Suppressor macrophage treated with lipopolysaccharide for 4 hours (primary cell): ENCODE measurements at regions not wholly inside any gene's neighbourhood (a gene's known extent, or its start where the extent isn't known, plus 50 kb on each side); places are given as distances from the start of the nearest gene placed in this dataset.
A peak's percentile ranks its signal among the peaks of the same experiment; 100 is the strongest.
"Not testable (repeated sequence)": the region's sequence is repeated elsewhere in the genome, so short reads cannot be mapped to it uniquely, and the experiment has no call there.

ENCODE experiments used
- DNase-seq: peaks from one replicate; pipeline ENCODE4 v3.0.0-alpha.2; 2020

GRCh38 chr1:199561334-199561733 lies 466.2 kb upstream of the NR5A2 start:
- DNase-seq, result no peak

GRCh38 chr1:199573047-199573446 lies 454.5 kb upstream of the NR5A2 start:
- no peak for DNase-seq

- no peak for DNase-seq
These were observed 452.6 kb upstream of the NR5A2 start for GRCh38 chr1:199574950-199575349.

GRCh38 chr1:199580300-199580699 lies 447.2 kb upstream of the NR5A2 start:
- DNase-seq, result no peak

- peak; percentile 32 for DNase-seq
These were observed 442.1 kb upstream of the NR5A2 start for GRCh38 chr1:199585392-199585791.

- no peak for DNase-seq
These were observed 436.8 kb upstream of the NR5A2 start for GRCh38 chr1:199590708-199591107.

GRCh38 chr1:199591468-199591867 lies 436.0 kb upstream of the NR5A2 start:
- DNase-seq, result no peak

- DNase-seq, result no peak
These were observed 434.0 kb upstream of the NR5A2 start for GRCh38 chr1:199593475-199593874.

GRCh38 chr1:199596448-199596847 lies 431.1 kb upstream of the NR5A2 start:
- DNase-seq, result not testable (repeated sequence)

GRCh38 chr1:199597152-199597551 lies 430.4 kb upstream of the NR5A2 start:
- no peak for DNase-seq

- no peak for DNase-seq
These were observed 419.1 kb upstream of the NR5A2 start for GRCh38 chr1:199608414-199608813.

GRCh38 chr1:199612976-199613774 lies 414.3 kb upstream of the NR5A2 start:
- DNase-seq, result peak; percentile 68

- no peak for DNase-seq
These were observed 410.6 kb upstream of the NR5A2 start for GRCh38 chr1:199616947-199617346.

GRCh38 chr1:199619223-199619622 lies 408.3 kb upstream of the NR5A2 start:
- DNase-seq, result no peak

GRCh38 chr1:199626228-199626627 lies 401.3 kb upstream of the NR5A2 start:
- not testable (repeated sequence) for DNase-seq

GRCh38 chr1:199629624-199630023 lies 397.9 kb upstream of the NR5A2 start:
- DNase-seq, result no peak

GRCh38 chr1:199639453-199639852 lies 388.1 kb upstream of the NR5A2 start:
- DNase-seq, result no peak

GRCh38 chr1:199641531-199641930 lies 386.0 kb upstream of the NR5A2 start:
- no peak for DNase-seq

GRCh38 chr1:199644912-199645311 lies 382.6 kb upstream of the NR5A2 start:
- DNase-seq, result no peak

- no peak for DNase-seq
These were observed 380.7 kb upstream of the NR5A2 start for GRCh38 chr1:199646761-199647160.

- no peak for DNase-seq
These were observed 370.1 kb upstream of the NR5A2 start for GRCh38 chr1:199657449-199657848.

GRCh38 chr1:199660071-199660470 lies 367.4 kb upstream of the NR5A2 start:
- no peak for DNase-seq

GRCh38 chr1:199665371-199665770 lies 362.1 kb upstream of the NR5A2 start:
- no peak for DNase-seq

- no peak for DNase-seq
These were observed 360.4 kb upstream of the NR5A2 start for GRCh38 chr1:199667089-199667488.

- no peak for DNase-seq
These were observed 357.6 kb upstream of the NR5A2 start for GRCh38 chr1:199669916-199670315.
